Fibroblast of the aortic adventitia (primary cell): ENCODE measurements at regions not wholly inside any gene's neighbourhood (a gene's known extent, or its start where the extent isn't known, plus 50 kb on each side); places are given as distances from the start of the nearest gene placed in this dataset.
"Not testable (repeated sequence)": the region's sequence is repeated elsewhere in the genome, so short reads cannot be mapped to it uniquely, and the experiment has no call there.

Experiments used
- DNase-seq: peaks from one replicate; pipeline ENCODE4 v3.0.0-alpha.2; 2010; ENCODE audit warnings: low read depth
- H3K4me3 ChIP-seq: 2 replicates; pipeline ENCODE4 v1.5.1; 2011; ENCODE audit warnings: low read depth, mild to moderate bottlenecking, control low read depth, low read length, moderate library complexity
- TF ChIP-seq, protein P1 (sequence below): IDR thresholded peaks from 2 replicates; pipeline ENCODE4 v1.5.1; 2011; ENCODE audit warnings: mild to moderate bottlenecking, low read length, control low read depth, inconsistent platforms; ENCODE audit not compliant: insufficient read depth

DNA sequence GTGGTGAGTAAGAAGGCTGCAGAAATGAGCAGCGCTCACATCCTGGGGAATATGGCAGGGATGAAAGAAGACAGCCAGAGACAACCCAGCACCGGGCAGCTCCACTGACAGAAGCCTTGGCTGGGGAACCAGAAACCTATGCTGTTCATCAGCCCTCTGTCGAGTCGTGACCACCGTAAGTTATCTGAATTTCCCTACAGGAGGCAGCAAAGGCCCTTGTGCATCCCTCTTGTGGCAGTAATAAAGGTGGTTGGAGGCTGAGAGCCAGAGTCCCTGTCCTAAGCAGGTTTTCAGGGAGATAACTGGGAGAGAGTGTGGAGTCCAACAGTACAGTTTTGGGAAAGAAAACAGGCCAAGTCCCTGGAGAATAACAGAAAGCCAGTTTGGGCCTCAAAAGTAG lies 194.0 kb upstream of the BOD1L1 start:
- no peak for DNase-seq
- H3K4me3 ChIP-seq: no peak overlapping the region
- TF ChIP-seq, protein P1, sequence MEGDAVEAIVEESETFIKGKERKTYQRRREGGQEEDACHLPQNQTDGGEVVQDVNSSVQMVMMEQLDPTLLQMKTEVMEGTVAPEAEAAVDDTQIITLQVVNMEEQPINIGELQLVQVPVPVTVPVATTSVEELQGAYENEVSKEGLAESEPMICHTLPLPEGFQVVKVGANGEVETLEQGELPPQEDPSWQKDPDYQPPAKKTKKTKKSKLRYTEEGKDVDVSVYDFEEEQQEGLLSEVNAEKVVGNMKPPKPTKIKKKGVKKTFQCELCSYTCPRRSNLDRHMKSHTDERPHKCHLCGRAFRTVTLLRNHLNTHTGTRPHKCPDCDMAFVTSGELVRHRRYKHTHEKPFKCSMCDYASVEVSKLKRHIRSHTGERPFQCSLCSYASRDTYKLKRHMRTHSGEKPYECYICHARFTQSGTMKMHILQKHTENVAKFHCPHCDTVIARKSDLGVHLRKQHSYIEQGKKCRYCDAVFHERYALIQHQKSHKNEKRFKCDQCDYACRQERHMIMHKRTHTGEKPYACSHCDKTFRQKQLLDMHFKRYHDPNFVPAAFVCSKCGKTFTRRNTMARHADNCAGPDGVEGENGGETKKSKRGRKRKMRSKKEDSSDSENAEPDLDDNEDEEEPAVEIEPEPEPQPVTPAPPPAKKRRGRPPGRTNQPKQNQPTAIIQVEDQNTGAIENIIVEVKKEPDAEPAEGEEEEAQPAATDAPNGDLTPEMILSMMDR: no peak

DNA sequence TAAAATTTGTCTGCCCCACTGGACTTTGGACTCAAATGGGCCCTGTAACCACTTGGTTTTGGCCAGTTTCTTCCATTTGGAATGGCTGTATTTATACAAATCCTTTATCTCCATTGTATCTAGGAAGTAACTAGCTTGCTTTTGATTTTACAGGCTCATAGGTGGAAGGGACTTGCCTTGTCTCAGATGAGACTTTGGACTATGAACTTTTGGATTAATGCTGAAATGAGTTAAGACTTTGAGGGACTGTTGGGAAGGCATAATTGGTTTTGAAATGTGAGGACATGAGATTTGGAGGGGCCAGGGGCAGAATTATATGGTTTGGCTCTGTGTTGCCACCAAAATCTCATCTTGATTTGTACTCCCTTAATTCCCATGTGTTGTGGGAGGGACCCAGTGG lies 198.3 kb upstream of the BOD1L1 start:
- DNase-seq, H3K4me3 ChIP-seq: not testable (repeated sequence)

DNA sequence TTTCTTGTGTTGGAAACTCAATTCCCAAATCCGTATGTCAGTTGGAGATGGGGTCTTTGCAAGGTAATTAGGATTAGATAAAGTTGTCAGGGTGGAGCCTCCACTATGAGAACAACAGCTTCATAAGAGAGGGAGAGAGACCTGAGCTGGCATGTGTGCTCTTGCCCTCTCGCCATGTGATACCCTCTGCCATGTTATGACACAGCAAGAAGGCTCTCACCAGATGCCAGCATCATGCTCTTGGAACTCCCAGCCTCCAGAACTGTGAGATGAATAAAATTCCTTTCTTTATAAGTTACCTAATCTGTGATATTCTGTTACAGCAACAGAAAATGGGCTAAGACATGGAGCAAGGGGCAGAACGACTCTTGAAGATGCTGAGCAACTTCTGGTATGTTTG lies 201.9 kb upstream of the BOD1L1 start:
- DNase-seq: no peak
- TF ChIP-seq, protein P1: no peak
- no peak overlapping the region for H3K4me3 ChIP-seq

- TF ChIP-seq, protein P1: no peak
- DNase-seq: no peak
Measured at GRCh38 chr4:13830449-13830848, 202.9 kb upstream of the BOD1L1 start.

DNA sequence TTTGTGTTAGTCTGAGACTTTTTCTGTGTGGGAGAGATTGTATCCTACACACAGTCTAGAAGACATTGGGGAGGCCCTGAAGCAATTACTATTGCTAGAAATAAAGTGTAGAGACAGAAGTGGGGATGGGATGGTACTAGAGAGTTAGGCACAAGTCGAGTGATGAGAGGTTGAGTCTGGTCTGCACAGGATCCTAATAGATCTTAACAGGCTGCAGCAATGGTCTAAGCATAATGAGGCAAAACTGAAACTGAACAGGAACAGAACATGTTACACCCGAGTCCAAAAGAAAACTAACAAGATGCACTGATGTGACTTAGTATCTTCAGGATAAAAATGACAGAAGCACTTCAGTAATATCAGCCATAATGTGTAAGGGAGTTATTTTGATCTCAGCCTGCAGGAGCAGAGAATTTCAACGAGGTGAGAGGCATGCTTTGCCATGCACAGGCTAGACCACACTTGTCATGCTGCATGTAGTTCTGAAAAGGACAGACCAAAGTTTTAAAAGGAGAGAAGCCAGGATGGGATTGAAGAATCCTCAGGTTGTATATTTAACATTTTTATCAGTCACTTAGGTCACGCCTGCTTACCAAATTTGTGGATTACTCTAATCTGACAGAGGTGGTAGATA lies 205.8 kb upstream of the BOD1L1 start:
- no peak for DNase-seq
- H3K4me3 ChIP-seq: no peak overlapping the region
- TF ChIP-seq, protein P1: no peak

More at GRCh38 chr4:13830449-13830848, 202.9 kb upstream of the BOD1L1 start:
- H3K4me3 ChIP-seq: no peak overlapping the region

DNA sequence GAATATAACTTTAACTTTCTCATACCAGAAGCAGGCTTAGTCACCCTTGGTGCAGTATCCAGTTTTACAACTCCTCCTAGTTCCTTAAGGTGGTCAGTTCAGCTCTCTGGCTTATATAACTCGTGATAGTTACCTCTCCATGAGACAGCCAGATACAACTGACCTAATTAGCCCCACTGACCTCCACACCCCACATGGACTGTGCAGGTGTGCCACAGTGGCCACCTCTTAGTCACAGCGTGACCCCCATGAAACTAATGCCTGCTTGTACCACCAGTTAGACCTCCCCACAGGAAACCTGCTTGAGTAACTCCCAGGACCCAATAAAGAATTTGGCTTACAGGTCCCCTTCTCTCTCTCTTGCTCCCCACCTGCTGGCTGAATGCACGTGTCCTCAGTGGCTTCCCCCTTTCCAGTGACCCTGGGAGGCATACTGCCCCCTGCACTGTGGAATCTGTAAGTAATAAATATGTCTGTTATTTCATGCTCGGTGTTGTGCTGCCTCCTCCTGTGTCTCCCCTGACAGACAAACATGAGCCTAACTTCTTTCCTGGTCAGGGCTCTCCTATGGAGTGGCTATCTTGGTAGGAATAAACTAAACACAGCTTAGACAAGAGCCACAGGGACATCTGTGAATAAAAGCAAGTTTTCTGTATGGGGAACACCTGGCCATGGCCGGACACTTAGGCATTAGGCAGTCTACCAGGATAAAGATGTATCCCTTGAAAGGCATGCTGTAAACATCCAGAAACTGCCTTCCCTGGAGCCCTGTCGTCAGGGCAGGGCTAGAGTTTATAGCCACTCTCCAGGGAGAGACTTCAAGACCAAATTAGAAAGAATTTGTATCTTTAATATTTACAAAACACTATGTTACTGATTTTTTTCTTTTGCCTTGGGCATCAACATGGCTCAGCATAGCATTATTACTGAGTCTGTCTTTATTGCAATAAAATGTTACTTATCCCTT lies 209.7 kb upstream of the BOD1L1 start:
- H3K4me3 ChIP-seq: no peak overlapping the region
- DNase-seq: no peak
- TF ChIP-seq, protein P1: no peak

DNA sequence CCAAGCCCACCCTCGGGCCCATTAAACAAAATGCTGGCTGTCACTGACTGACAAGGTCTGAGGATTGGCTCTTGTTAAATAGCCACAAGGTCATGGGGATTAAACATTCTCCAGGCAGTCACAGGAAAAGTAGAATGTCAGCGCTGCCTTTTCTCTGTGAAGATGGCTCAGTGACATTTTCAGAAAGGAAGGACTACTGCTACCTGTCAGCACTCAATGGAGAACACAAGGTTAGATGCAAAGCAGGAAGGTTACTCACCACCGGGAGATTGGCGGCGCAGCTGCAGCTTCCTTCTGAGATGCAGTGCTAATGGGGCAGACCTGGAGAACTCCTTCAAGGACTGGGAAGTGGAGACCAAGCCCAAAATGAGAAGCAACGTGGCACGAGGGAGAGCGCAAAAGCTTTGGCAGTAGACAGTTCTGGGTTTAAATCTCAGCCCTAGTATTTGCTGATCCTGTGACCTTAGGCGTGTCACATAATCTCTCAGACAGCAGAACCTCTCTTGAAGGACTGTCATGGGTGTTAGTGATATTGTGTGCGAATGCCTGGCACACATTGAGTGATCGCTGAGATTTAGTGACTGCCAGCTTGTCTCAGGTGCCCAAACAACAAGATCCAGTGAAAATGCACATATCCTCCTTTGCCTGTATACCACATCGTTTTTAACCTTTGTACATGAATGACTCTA lies 213.1 kb upstream of the BOD1L1 start:
- H3K4me3 ChIP-seq: no peak overlapping the region
- TF ChIP-seq, protein P1: no peak
- no peak for DNase-seq
